ENCODE measurements at regions not wholly inside any gene's neighbourhood (a gene's known extent, or its start where the extent isn't known, plus 50 kb on each side); places are given as distances from the start of the nearest gene placed in this dataset.

- ATAC-seq (ENCODE audit: insufficient read depth, low FRiP score) = no peak
- WGBS, 2 donors = 84% methylated on average over 7 of the region's 7 CpGs
- no peak overlapping the region for H3K27ac ChIP-seq (ENCODE audit: low read depth in 1 of 2, low read length in 1 of 2)
- no peaks in the 10 kb centered on the region for H3K36me3 ChIP-seq (ENCODE audit: control insufficient read depth in 4 of 4, insufficient read depth in 4 of 4, low read length in 4 of 4)
- no peak for DNase-seq
- no peak for TF ChIP-seq CTCF (IDR thresholded peaks at IDR 0.05; ENCODE audit: control extremely low read depth, extremely low read depth)
- H3K9ac ChIP-seq (ENCODE audit: insufficient read depth in 1 of 2, low read length in 2 of 2) = no peak overlapping the region
- no peak overlapping the region for H3K4me3 ChIP-seq
- no peaks in the 10 kb centered on the region for H3K9me3 ChIP-seq (ENCODE audit: control insufficient read depth in 4 of 4, insufficient read depth in 3 of 4, low read length in 3 of 4)
- H3K27me3 ChIP-seq (ENCODE audit: control insufficient read depth in 3 of 3, insufficient read depth in 3 of 3, low read length in 2 of 3) = peaks cover 0 to 3% (median 0%) of the 10 kb centered on the region in 3 donors
- no peaks in the 10 kb centered on the region for H3K4me1 ChIP-seq (ENCODE audit: control insufficient read depth in 5 of 5, insufficient read depth in 5 of 5, low read length in 5 of 5)
Observed at GRCh38 chr15:61518191-61518950, 289.3 kb upstream of the RORA start.

- Histone ChIP-seq H3K4me3 (no peak overlapping the region), H3K36me3 (ENCODE audit: control insufficient read depth in 4 of 4, insufficient read depth in 4 of 4, low read length in 4 of 4) (no peaks in the 10 kb centered on the region), H3K4me1 (ENCODE audit: control insufficient read depth in 5 of 5, insufficient read depth in 5 of 5, low read length in 5 of 5) (no peaks in the 10 kb centered on the region), H3K27me3 (ENCODE audit: control insufficient read depth in 3 of 3, insufficient read depth in 3 of 3, low read length in 2 of 3) (peaks cover 0 to 3% (median 0%) of the 10 kb centered on the region in 3 donors), H3K27ac (ENCODE audit: low read depth in 1 of 2, low read length in 1 of 2) (no peak overlapping the region), H3K9ac (ENCODE audit: insufficient read depth in 1 of 2, low read length in 2 of 2) (no peak overlapping the region), H3K9me3 (ENCODE audit: control insufficient read depth in 4 of 4, insufficient read depth in 3 of 4, low read length in 3 of 4) (no peaks in the 10 kb centered on the region)
- 93 to 94% methylated on average over 3 of the region's 3 CpGs for WGBS, 2 donors
- DNase-seq (no peak), ATAC-seq (ENCODE audit: insufficient read depth, low FRiP score) (no peak)
- TF ChIP-seq CTCF (IDR thresholded peaks at IDR 0.05; ENCODE audit: control extremely low read depth, extremely low read depth) = no peak
Observed at GRCh38 chr15:61517776-61518175, 288.7 kb upstream of the RORA start.

GRCh38 chr15:61517335-61517734, 288.2 kb upstream of the RORA start:
- no peak for TF ChIP-seq CTCF (IDR thresholded peaks at IDR 0.05; ENCODE audit: control extremely low read depth, extremely low read depth)
- Histone ChIP-seq H3K27me3 (ENCODE audit: control insufficient read depth in 3 of 3, insufficient read depth in 3 of 3, low read length in 2 of 3) (peaks cover 0 to 3% (median 0%) of the 10 kb centered on the region in 3 donors), H3K27ac (ENCODE audit: low read depth in 1 of 2, low read length in 1 of 2) (no peak overlapping the region), H3K4me3 (no peak overlapping the region), H3K9me3 (ENCODE audit: control insufficient read depth in 4 of 4, insufficient read depth in 3 of 4, low read length in 3 of 4) (no peaks in the 10 kb centered on the region), H3K9ac (ENCODE audit: insufficient read depth in 1 of 2, low read length in 2 of 2) (no peak overlapping the region), H3K36me3 (ENCODE audit: control insufficient read depth in 4 of 4, insufficient read depth in 4 of 4, low read length in 4 of 4) (no peaks in the 10 kb centered on the region), H3K4me1 (ENCODE audit: control insufficient read depth in 5 of 5, insufficient read depth in 5 of 5, low read length in 5 of 5) (no peaks in the 10 kb centered on the region)
- ATAC-seq (ENCODE audit: insufficient read depth, low FRiP score) (no peak), DNase-seq (no peak)

- peaks cover 0 to 13% (median 0%) of the 10 kb centered on the region in 3 donors for H3K27me3 ChIP-seq (ENCODE audit: control insufficient read depth in 3 of 3, insufficient read depth in 3 of 3, low read length in 2 of 3)
- H3K4me3 ChIP-seq = no peak overlapping the region
- ATAC-seq (ENCODE audit: insufficient read depth, low FRiP score) (no peak), DNase-seq (peak in 2 of 3 donors; percentile 61 to 78)
- TF ChIP-seq CTCF (IDR thresholded peaks at IDR 0.05; ENCODE audit: control extremely low read depth, extremely low read depth) = no peak
- H3K9me3 ChIP-seq (ENCODE audit: control insufficient read depth in 4 of 4, insufficient read depth in 3 of 4, low read length in 3 of 4) = no peaks in the 10 kb centered on the region
- no peak overlapping the region for H3K27ac ChIP-seq (ENCODE audit: low read depth in 1 of 2, low read length in 1 of 2)
- no peak overlapping the region for H3K9ac ChIP-seq (ENCODE audit: insufficient read depth in 1 of 2, low read length in 2 of 2)
- no peaks in the 10 kb centered on the region for H3K36me3 ChIP-seq (ENCODE audit: control insufficient read depth in 4 of 4, insufficient read depth in 4 of 4, low read length in 4 of 4)
- WGBS, 2 donors = 74 to 76% methylated on average over 1 of the region's 1 CpG
- H3K4me1 ChIP-seq (ENCODE audit: control insufficient read depth in 5 of 5, insufficient read depth in 5 of 5, low read length in 5 of 5) = peaks cover 0 to 31% (median 0%) of the 10 kb centered on the region in 5 donors
Observed at GRCh38 chr15:61511756-61512155, 282.7 kb upstream of the RORA start.

Measured in lung (tissue), 11 donors.